Smooth muscle cell (in vitro differentiated cells): ENCODE measurements at regions not wholly inside any gene's neighbourhood (a gene's known extent, or its start where the extent isn't known, plus 50 kb on each side); places are given as distances from the start of the nearest gene placed in this dataset.

Source experiments
- DNase-seq: peaks from one replicate; lab custom pipeline; 2025; ENCODE audit not compliant: unreplicated experiment; lab: John Stamatoyannopoulos, UW
- H2AFZ ChIP-seq: fragments of 200-600 bp; sonication (generic); 2 replicates; pipeline ENCODE4 v1.6.0; 2016; ENCODE audit warnings: antibody characterized with exemption, low read depth, mild to moderate bottlenecking
- H3F3A ChIP-seq: fragments of 200-600 bp; sonication (generic); 2 replicates; pipeline ENCODE4 v1.6.0; 2017; ENCODE audit warnings: antibody characterized with exemption, low read depth
- H3K27ac ChIP-seq: fragments of 200-600 bp; sonication (generic); 2 replicates; pipeline ENCODE4 v1.5.1; 2016; ENCODE audit warnings: low read depth, mild to moderate bottlenecking
- H3K27me3 ChIP-seq: fragments of 200-600 bp; sonication (generic); 2 replicates; pipeline ENCODE4 v1.6.1; 2016; ENCODE audit warnings: low read depth, mild to moderate bottlenecking
- H3K36me3 ChIP-seq: fragments of 200-600 bp; sonication (generic); 2 replicates; pipeline ENCODE4 v1.5.1; 2016; ENCODE audit warnings: low read depth
- H3K4me1 ChIP-seq: fragments of 200-600 bp; sonication (generic); 2 replicates; pipeline ENCODE4 v1.5.1; 2016; ENCODE audit warnings: low read depth
- H3K4me2 ChIP-seq: fragments of 200-600 bp; sonication (generic); 2 replicates; pipeline ENCODE4 v1.6.0; 2016; ENCODE audit warnings: mild to moderate bottlenecking
- H3K4me3 ChIP-seq: fragments of 200-600 bp; sonication (generic); 2 replicates; pipeline ENCODE4 v1.5.1; 2016; ENCODE audit warnings: mild to moderate bottlenecking
- H3K79me2 ChIP-seq: fragments of 200-600 bp; sonication (generic); 2 replicates; pipeline ENCODE4 v1.6.0; 2016; ENCODE audit warnings: low read depth, mild to moderate bottlenecking
- H3K9ac ChIP-seq: fragments of 200-600 bp; sonication (generic); 2 replicates; pipeline ENCODE4 v1.6.0; 2016; ENCODE audit warnings: low read depth
- H3K9me3 ChIP-seq: fragments of 200-600 bp; sonication (generic); replicated peaks from 2 replicates; pipeline ENCODE4 v1.5.1; 2016; ENCODE audit warnings: low read depth
- H4K20me1 ChIP-seq: fragments of 200-600 bp; sonication (generic); 2 replicates; pipeline ENCODE4 v1.6.0; 2016; ENCODE audit warnings: low read depth
- WGBS: methylation state at CpG from one replicate; pipeline ENCODE4 v1.1.7; 2016; ENCODE audit warnings: low lambda C conversion rate; 5-methylcytosine and 5-hydroxymethylcytosine counted together
- TF ChIP-seq, protein P1 (sequence below): fragments of 200-600 bp; sonication (generic); IDR thresholded peaks from 2 replicates; pipeline ENCODE4 v1.5.1; 2017; ENCODE audit warnings: borderline replicate concordance, mild to moderate bottlenecking, antibody characterized with exemption; ENCODE audit not compliant: insufficient read depth, poor library complexity, severe bottlenecking

DNA sequence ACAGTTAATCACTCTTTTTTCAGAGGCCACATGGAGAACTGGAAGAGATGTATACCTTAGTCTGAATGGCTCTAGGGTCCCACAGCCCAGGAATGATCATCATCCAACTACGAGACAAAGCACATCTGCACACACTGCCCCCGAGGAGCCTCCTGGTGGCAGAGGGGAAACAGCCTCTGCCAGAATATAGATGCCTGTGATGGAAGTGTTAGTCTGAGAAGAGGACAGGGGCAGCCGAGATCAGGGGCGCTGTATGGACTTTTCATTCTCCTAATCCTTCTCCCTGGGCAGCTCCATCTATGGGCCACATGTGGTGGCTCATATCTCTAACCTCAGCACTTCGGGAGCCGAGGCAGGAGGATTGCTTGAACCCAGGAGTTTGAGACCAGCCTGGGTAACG lies 82.8 kb upstream of the CAPRIN2 start:
- TF ChIP-seq, protein P1, sequence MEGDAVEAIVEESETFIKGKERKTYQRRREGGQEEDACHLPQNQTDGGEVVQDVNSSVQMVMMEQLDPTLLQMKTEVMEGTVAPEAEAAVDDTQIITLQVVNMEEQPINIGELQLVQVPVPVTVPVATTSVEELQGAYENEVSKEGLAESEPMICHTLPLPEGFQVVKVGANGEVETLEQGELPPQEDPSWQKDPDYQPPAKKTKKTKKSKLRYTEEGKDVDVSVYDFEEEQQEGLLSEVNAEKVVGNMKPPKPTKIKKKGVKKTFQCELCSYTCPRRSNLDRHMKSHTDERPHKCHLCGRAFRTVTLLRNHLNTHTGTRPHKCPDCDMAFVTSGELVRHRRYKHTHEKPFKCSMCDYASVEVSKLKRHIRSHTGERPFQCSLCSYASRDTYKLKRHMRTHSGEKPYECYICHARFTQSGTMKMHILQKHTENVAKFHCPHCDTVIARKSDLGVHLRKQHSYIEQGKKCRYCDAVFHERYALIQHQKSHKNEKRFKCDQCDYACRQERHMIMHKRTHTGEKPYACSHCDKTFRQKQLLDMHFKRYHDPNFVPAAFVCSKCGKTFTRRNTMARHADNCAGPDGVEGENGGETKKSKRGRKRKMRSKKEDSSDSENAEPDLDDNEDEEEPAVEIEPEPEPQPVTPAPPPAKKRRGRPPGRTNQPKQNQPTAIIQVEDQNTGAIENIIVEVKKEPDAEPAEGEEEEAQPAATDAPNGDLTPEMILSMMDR, result no peak
- no peaks in the 10 kb centered on the region for H3F3A ChIP-seq
- no peak overlapping the region for H3K27ac ChIP-seq
- H3K27me3 ChIP-seq, result peaks cover 21% of the 10 kb centered on the region
- H3K9ac ChIP-seq, result no peak overlapping the region
- no peaks in the 10 kb centered on the region for H3K36me3 ChIP-seq
- H3K9me3 ChIP-seq, result no peaks in the 10 kb centered on the region
- no peaks in the 10 kb centered on the region for H3K79me2 ChIP-seq
- no peak overlapping the region for H3K4me2 ChIP-seq
- no peak overlapping the region for H2AFZ ChIP-seq
- H3K4me3 ChIP-seq, result no peak overlapping the region
- no peaks in the 10 kb centered on the region for H4K20me1 ChIP-seq
- H3K4me1 ChIP-seq, result no peaks in the 10 kb centered on the region
- WGBS, result 66% methylated on average over 7 of the region's 7 CpGs
- DNase-seq, result no peak

DNA sequence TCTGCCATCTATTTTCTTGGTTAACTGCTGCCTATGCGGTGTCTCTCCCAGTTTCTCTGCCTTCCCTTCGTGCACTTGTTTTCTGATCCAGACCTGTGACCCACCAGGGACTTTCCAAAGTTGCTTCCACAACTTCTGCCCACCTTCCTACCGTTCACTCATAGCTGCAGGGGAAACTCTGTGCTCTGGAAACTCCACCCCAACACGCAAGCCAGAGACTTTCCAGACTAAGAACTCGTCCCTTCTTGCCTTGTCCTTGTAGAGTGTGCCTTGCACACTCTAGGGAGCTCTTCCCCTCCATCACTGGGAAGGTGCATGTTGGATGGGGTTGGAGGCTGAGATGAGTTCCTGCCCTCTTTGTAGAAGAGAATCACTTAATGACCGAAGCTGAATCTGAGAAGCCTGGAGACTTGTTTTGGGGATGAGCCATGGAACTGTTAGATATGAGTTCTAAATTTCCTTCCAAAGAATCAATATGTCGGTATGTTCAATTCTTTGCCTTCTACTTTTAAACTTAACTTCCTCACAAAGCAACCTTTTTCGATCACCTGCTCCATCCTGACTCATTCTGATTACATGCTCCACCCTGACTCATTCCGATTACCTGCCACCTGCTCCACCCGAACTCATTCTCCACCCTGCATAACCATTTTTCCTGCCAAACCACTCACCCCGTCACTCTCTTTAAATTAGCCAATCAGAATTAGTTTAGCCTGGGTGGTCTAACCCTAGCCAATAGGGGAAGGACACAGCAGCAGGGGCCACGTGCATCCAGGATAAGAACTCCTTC lies 82.1 kb upstream of the CAPRIN2 start:
- no peak overlapping the region for H3K4me3 ChIP-seq
- H3K9me3 ChIP-seq, result no peaks in the 10 kb centered on the region
- H3K4me1 ChIP-seq, result no peaks in the 10 kb centered on the region
- H2AFZ ChIP-seq, result no peak overlapping the region
- H3F3A ChIP-seq, result no peaks in the 10 kb centered on the region
- no peaks in the 10 kb centered on the region for H4K20me1 ChIP-seq
- no peaks in the 10 kb centered on the region for H3K79me2 ChIP-seq
- H3K27ac ChIP-seq, result no peak overlapping the region
- no peak for DNase-seq
- H3K36me3 ChIP-seq, result no peaks in the 10 kb centered on the region
- TF ChIP-seq, protein P1, result no peak
- H3K27me3 ChIP-seq, result peaks cover 21% of the 10 kb centered on the region
- no peak overlapping the region for H3K4me2 ChIP-seq
- WGBS, result 77% methylated on average over 12 of the region's 12 CpGs
- H3K9ac ChIP-seq, result no peak overlapping the region

DNA sequence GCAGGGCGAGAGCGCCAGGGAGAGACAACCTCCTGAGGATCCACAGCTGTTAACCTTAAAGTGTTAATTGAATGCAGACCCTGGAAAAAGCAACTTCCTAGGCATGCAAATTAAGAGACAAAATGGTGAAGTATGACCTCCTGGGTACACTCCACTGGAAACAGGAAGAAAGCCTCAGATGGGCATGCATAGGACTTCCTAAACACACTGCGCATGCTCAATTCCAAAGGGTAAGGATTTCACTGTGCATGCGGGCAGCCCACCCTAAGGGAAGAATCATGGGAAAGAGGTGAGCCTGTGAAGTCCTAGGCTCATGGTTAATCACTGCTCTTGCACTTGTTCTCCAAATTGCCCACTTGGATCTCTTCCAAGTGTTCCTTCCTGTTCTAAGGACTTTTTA lies 80.5 kb upstream of the CAPRIN2 start:
- Histone ChIP-seq H3K36me3 (no peaks in the 10 kb centered on the region), H3K9ac (no peak overlapping the region), H3F3A (no peaks in the 10 kb centered on the region), H3K4me2 (no peak overlapping the region), H3K4me3 (no peak overlapping the region), H3K4me1 (no peaks in the 10 kb centered on the region), H3K9me3 (no peaks in the 10 kb centered on the region), H4K20me1 (no peaks in the 10 kb centered on the region), H3K27ac (no peak overlapping the region), H3K79me2 (no peaks in the 10 kb centered on the region), H2AFZ (no peak overlapping the region), H3K27me3 (peaks cover 21% of the 10 kb centered on the region)
- 90% methylated on average over 4 of the region's 4 CpGs for WGBS
- TF ChIP-seq, protein P1, result no peak
- no peak for DNase-seq

DNA sequence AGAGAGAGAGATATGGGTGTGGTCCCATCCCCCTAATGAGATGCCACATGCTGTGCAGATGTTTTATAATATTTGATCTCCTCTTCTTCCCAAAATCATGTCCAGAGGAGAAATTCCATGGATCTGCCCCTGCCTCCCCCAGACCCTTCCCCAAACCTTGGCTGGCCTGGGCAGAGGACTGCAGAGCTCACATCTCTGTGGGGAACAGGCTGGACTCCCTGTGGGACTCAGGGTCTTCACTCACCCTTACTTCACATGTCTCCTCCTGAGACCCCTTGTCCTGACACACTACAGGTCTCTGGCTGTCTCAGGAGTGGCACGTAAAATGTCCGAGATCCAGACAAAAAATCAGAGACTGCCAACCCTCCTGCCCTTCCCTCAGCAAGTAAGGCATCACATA lies 76.0 kb upstream of the CAPRIN2 start:
- Histone ChIP-seq H3K9ac (no peak overlapping the region), H4K20me1 (no peaks in the 10 kb centered on the region)

More for the DNA sequence above, 76.0 kb upstream of the CAPRIN2 start:
- H2AFZ ChIP-seq, result no peak overlapping the region
- no peak for DNase-seq
- H3K4me3 ChIP-seq, result no peak overlapping the region
- no peaks in the 10 kb centered on the region for H3K79me2 ChIP-seq
- H3K36me3 ChIP-seq, result no peaks in the 10 kb centered on the region
- peaks cover 6% of the 10 kb centered on the region for H3K27me3 ChIP-seq
- TF ChIP-seq, protein P1, result no peak
- 88% methylated on average over 2 of the region's 2 CpGs for WGBS
- H3K4me2 ChIP-seq, result no peak overlapping the region
- H3K9me3 ChIP-seq, result no peaks in the 10 kb centered on the region
- no peaks in the 10 kb centered on the region for H3F3A ChIP-seq
- H3K4me1 ChIP-seq, result no peaks in the 10 kb centered on the region
- H3K27ac ChIP-seq, result no peak overlapping the region
